Cardiac muscle cell (in vitro differentiated cells and primary cell): ENCODE measurements at regions not wholly inside any gene's neighbourhood (a gene's known extent, or its start where the extent isn't known, plus 50 kb on each side); places are given as distances from the start of the nearest gene placed in this dataset.

Experiments used
- DNase-seq, 2 donors: peaks; one replicate each; pipeline versions ENCODE4 v3.0.0 to v3.0.0-alpha.2; 2010 to 2017; ENCODE audit warnings: low read depth in 1 of 2, low spot score in 1 of 2
- H3K27ac ChIP-seq: fragments of 200-600 bp; sonication (generic); 2 replicates; pipeline ENCODE4 v1.5.1; 2016
- H3K27me3 ChIP-seq: fragments of 200-600 bp; sonication (generic); 2 replicates; pipeline ENCODE4 v1.6.0; 2016; ENCODE audit warnings: control low read depth
- H3K36me3 ChIP-seq: fragments of 200-600 bp; sonication (generic); 2 replicates; pipeline ENCODE4 v1.5.1; 2016; ENCODE audit warnings: control low read depth
- H3K4me1 ChIP-seq: fragments of 200-600 bp; sonication (generic); 2 replicates; pipeline ENCODE4 v1.8.1; 2017; ENCODE audit warnings: low read depth, mild to moderate bottlenecking, mixed run types
- H3K4me3 ChIP-seq: fragments of 200-600 bp; sonication (generic); 2 replicates; pipeline ENCODE4 v1.5.1; 2016; ENCODE audit warnings: mild to moderate bottlenecking
- H3K9me3 ChIP-seq: fragments of 200-600 bp; sonication (generic); 2 replicates; pipeline ENCODE4 v1.5.1; 2017; ENCODE audit warnings: low read depth, mild to moderate bottlenecking, control low read depth
- CTCF ChIP-seq: IDR thresholded peaks from 2 replicates; pipeline ENCODE4 v1.5.1; 2012; ENCODE audit warnings: low read depth, mild to moderate bottlenecking, low read length

- no peak overlapping the region for H3K27ac ChIP-seq
- no peaks in the 10 kb centered on the region for H3K27me3 ChIP-seq
- H3K36me3 ChIP-seq: no peaks in the 10 kb centered on the region
- H3K4me3 ChIP-seq: no peak overlapping the region
- no peak for TF ChIP-seq CTCF
- DNase-seq: no peak
- H3K9me3 ChIP-seq: no peaks in the 10 kb centered on the region
- H3K4me1 ChIP-seq: no peaks in the 10 kb centered on the region
These were observed 307.8 kb upstream of the SGCD start for GRCh38 chr5:156019130-156019529.

- H3K27ac ChIP-seq: no peak overlapping the region
- H3K36me3 ChIP-seq: no peaks in the 10 kb centered on the region
- no peak for DNase-seq
- no peaks in the 10 kb centered on the region for H3K4me1 ChIP-seq
- H3K9me3 ChIP-seq: no peaks in the 10 kb centered on the region
- no peaks in the 10 kb centered on the region for H3K27me3 ChIP-seq
- TF ChIP-seq CTCF: no peak
- no peak overlapping the region for H3K4me3 ChIP-seq
These were observed 307.3 kb upstream of the SGCD start for GRCh38 chr5:156019571-156020180.

- Histone ChIP-seq H3K4me1 (no peaks in the 10 kb centered on the region), H3K27me3 (no peaks in the 10 kb centered on the region), H3K27ac (no peak overlapping the region), H3K9me3 (no peaks in the 10 kb centered on the region), H3K36me3 (no peaks in the 10 kb centered on the region), H3K4me3 (no peak overlapping the region)
- DNase-seq: no peak
- no peak for TF ChIP-seq CTCF
These were observed 306.3 kb upstream of the SGCD start for GRCh38 chr5:156020647-156021046.

GRCh38 chr5:156021866-156022265 lies 305.1 kb upstream of the SGCD start:
- no peak for TF ChIP-seq CTCF
- Histone ChIP-seq H3K4me1 (no peaks in the 10 kb centered on the region), H3K27ac (no peak overlapping the region), H3K27me3 (no peaks in the 10 kb centered on the region), H3K36me3 (no peaks in the 10 kb centered on the region), H3K4me3 (no peak overlapping the region), H3K9me3 (no peaks in the 10 kb centered on the region)
- DNase-seq: no peak

GRCh38 chr5:156025656-156026055 lies 301.3 kb upstream of the SGCD start:
- H3K9me3 ChIP-seq: no peaks in the 10 kb centered on the region
- no peak overlapping the region for H3K4me3 ChIP-seq
- no peak overlapping the region for H3K27ac ChIP-seq
- no peaks in the 10 kb centered on the region for H3K36me3 ChIP-seq
- DNase-seq: no peak
- H3K27me3 ChIP-seq: no peaks in the 10 kb centered on the region
- no peaks in the 10 kb centered on the region for H3K4me1 ChIP-seq
- no peak for TF ChIP-seq CTCF

- H3K36me3 ChIP-seq: no peaks in the 10 kb centered on the region
- H3K27ac ChIP-seq: no peak overlapping the region
- no peak for DNase-seq
- no peaks in the 10 kb centered on the region for H3K27me3 ChIP-seq
- no peak overlapping the region for H3K4me3 ChIP-seq
- H3K4me1 ChIP-seq: no peaks in the 10 kb centered on the region
- TF ChIP-seq CTCF: no peak
- no peaks in the 10 kb centered on the region for H3K9me3 ChIP-seq
These were observed 295.8 kb upstream of the SGCD start for GRCh38 chr5:156031181-156031580.
